ENCODE measurements at regions not wholly inside any gene's neighbourhood (a gene's known extent, or its start where the extent isn't known, plus 50 kb on each side); places are given as distances from the start of the nearest gene placed in this dataset.

DNA sequence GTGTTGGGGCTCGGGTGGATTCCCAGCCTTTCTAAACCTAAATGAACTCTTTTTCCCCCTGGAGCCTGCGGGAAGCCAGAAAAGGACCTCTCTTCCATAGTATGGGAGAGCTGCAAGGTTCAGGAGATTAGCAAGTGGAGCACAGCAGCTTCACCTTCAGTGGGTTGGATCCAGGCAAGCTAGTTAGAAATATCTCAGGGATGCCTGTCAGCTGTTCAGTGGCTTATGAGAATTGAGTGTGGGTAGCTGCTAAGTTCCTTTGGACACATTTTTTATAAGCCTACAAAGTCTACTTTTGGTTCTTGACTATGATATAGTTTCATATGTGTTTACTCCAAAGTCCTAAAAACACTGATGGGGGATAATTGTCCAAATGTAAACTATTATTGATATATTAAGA, 642.1 kb downstream of the EPM2A start:
- no peak overlapping the region for H3K18ac ChIP-seq (ENCODE audit: insufficient read length, low read depth, low read length)
- no peaks in the 10 kb centered on the region for H3K27me3 ChIP-seq (ENCODE audit: insufficient read depth, low read length)
- DNase-seq, result no peak
- no peak overlapping the region for H2BK20ac ChIP-seq (ENCODE audit: low read depth, low read length, poor library complexity, severe bottlenecking)
- H3K27ac ChIP-seq (ENCODE audit: insufficient read length, low read depth, low read length), result no peak overlapping the region
- H3K9ac ChIP-seq (ENCODE audit: extremely low read depth, insufficient read length, low read length), result no peak overlapping the region
- H3K4me2 ChIP-seq (ENCODE audit: insufficient read depth, insufficient read length, low read length), result no peak overlapping the region
- H4K8ac ChIP-seq (replicated peaks; ENCODE audit: insufficient read length, low read depth, low read length), result no peak overlapping the region
- no peak overlapping the region for H3K56ac ChIP-seq (ENCODE audit: insufficient read length, low read depth, low read length)
- Mint-ChIP-seq H3K27ac (no peak overlapping the region), H3K9me3 (peaks cover 9 to 19% of the 10 kb centered on the region in 2 experiments), H3K4me3 (no peak overlapping the region), H3K36me3 (ENCODE audit: insufficient read depth in 1 of 3, low read depth in 3 of 3) (peaks cover 6 to 10% (median 6%) of the 10 kb centered on the region in 3 experiments; a peak in 6 of 7 replicates), H3K4me1 (peaks cover 4% of the 10 kb centered on the region in 2 experiments; a peak in 1 of 4 replicates), H3K27me3 (ENCODE audit: low read depth) (no peaks in the 10 kb centered on the region)
- no peaks in the 10 kb centered on the region for H3K79me1 ChIP-seq (ENCODE audit: insufficient read depth, low read depth, low read length, poor library complexity, severe bottlenecking)
- H3K4ac ChIP-seq (ENCODE audit: low read depth, low read length), result no peak overlapping the region
- WGBS (ENCODE audit: extremely low coverage, insufficient read length, low lambda C conversion rate), result no CpG with 5 or more reads among the region's 2 CpGs
- no peak overlapping the region for H2BK12ac ChIP-seq (ENCODE audit: insufficient read length, low read depth, low read length)
- H2BK5ac ChIP-seq (ENCODE audit: insufficient read length, low read length), result no peak overlapping the region
- no peak overlapping the region for H2AFZ ChIP-seq (ENCODE audit: low read length)
- H3T11ph ChIP-seq (ENCODE audit: low read length), result no peak overlapping the region
- no peak overlapping the region for H4K5ac ChIP-seq (ENCODE audit: insufficient read length, low read depth, low read length)
- TF ChIP-seq, protein P1, sequence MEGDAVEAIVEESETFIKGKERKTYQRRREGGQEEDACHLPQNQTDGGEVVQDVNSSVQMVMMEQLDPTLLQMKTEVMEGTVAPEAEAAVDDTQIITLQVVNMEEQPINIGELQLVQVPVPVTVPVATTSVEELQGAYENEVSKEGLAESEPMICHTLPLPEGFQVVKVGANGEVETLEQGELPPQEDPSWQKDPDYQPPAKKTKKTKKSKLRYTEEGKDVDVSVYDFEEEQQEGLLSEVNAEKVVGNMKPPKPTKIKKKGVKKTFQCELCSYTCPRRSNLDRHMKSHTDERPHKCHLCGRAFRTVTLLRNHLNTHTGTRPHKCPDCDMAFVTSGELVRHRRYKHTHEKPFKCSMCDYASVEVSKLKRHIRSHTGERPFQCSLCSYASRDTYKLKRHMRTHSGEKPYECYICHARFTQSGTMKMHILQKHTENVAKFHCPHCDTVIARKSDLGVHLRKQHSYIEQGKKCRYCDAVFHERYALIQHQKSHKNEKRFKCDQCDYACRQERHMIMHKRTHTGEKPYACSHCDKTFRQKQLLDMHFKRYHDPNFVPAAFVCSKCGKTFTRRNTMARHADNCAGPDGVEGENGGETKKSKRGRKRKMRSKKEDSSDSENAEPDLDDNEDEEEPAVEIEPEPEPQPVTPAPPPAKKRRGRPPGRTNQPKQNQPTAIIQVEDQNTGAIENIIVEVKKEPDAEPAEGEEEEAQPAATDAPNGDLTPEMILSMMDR (conservative IDR thresholded peaks at IDR 0.05), result no peak
- H3K23me2 ChIP-seq (ENCODE audit: insufficient read length, low read depth, low read length, poor library complexity, severe bottlenecking), result no peaks in the 10 kb centered on the region
- H3K23ac ChIP-seq (ENCODE audit: insufficient read length, low read depth, low read length), result no peak overlapping the region
- no peak overlapping the region for H3K14ac ChIP-seq (ENCODE audit: insufficient read depth, low read length)
- no peak overlapping the region for H4K91ac ChIP-seq (ENCODE audit: insufficient read length, low read depth, low read length)
- H2BK120ac ChIP-seq (ENCODE audit: low read depth, low read length, poor library complexity, severe bottlenecking), result no peak overlapping the region
- H3K79me2 ChIP-seq (ENCODE audit: insufficient read depth, low read length), result no peaks in the 10 kb centered on the region
- H3K4me1 ChIP-seq (ENCODE audit: insufficient read depth, low read length), result no peaks in the 10 kb centered on the region
- no peaks in the 10 kb centered on the region for H4K20me1 ChIP-seq (ENCODE audit: control insufficient read depth, insufficient read depth, insufficient read length)
- H2BK15ac ChIP-seq (ENCODE audit: low read depth, low read length), result no peak overlapping the region
- no peaks in the 10 kb centered on the region for H3K9me3 ChIP-seq (ENCODE audit: control insufficient read depth, low read depth, low read length)
- no peak overlapping the region for H2AK5ac ChIP-seq (ENCODE audit: insufficient read length, low read length)

Measured in H9 (cell line).